NCI-H526 (cell line): ENCODE measurements at regions not wholly inside any gene's neighbourhood (a gene's known extent, or its start where the extent isn't known, plus 50 kb on each side); places are given as distances from the start of the nearest gene placed in this dataset.
"Not testable (repeated sequence)": the region's sequence is repeated elsewhere in the genome, so short reads cannot be mapped to it uniquely, and the experiment has no call there.

Experiments
- DNase-seq, 2 experiments: peaks; one replicate each; lab custom pipeline; 2025; lab: John Stamatoyannopoulos, UW

DNA sequence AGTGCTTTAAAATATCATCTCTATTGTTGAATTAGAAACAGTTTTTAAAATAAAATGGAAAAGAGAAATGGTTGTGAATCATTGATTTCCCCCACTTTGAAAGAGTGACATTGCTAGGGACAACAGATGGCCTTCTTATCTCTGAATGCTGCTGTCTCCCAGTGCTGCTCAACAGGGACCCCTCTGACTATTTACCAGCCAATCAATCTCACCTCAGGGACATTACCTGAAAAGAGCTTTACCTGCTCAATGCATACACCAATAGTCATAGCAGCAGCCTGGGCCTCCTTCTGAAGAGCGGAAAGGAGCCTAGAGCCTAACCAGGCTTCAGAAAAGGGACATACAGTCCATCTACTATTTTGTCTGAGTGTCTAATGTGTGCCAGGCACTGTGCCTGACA, 162.8 kb downstream of the CGGBP1 start:
- DNase-seq = no peak

DNA sequence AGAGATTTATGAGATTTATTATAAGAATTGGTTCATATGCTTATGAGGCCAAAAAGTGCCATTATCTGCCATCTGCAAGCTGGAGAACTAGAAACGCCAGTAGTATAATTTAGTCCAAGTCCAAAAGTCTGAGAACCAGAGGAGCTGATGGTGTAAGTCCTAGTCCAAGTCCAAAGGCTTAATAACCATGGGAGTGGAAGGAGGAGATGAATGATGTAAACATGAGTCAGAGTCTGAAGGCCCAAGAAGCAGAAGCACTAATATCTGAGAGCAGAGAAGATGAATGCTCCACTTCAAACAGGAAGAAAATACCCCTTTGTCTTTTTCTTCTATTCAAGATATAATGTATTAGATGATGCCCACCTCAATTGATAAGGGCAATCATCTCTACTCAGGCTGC, 185.7 kb downstream of the CGGBP1 start:
- no peak for DNase-seq

DNA sequence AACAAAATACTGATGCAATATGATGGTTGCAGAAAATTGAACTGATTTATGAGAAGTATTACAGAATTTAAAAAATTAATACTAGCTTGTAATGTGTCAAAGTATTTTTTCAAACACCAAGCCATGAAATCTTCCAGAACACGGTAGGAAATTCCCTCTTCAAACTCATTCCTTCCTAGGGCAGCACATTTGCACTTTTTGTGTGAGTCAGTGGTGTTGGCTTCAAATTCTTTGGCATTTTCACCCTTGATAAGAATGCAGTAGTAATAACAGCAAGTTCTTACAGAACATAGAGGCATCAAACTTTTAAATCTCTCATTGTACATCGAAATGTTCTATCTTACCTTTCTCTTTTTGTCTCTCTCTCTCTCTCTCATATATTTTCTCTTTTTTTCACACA, 191.8 kb downstream of the CGGBP1 start:
- DNase-seq = no peak

DNA sequence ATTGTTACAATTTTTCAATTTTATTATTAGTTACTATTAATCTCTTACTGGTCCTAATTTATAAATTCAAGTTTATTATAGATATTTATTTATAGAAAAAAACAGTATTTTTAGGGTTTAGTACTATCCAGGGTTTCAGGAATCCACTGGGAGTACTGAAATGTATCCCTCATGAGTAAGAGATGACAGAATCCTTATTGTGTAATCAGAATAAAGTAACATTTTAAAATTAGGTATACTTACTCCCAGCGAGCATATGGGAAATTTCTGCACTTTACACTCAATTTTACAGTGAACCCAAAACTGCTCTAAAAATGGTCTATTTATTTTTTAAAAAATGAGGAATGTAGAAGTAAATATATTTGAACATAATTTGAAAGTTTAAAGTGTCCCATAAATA, 202.7 kb downstream of the CGGBP1 start:
- DNase-seq = no peak

DNA sequence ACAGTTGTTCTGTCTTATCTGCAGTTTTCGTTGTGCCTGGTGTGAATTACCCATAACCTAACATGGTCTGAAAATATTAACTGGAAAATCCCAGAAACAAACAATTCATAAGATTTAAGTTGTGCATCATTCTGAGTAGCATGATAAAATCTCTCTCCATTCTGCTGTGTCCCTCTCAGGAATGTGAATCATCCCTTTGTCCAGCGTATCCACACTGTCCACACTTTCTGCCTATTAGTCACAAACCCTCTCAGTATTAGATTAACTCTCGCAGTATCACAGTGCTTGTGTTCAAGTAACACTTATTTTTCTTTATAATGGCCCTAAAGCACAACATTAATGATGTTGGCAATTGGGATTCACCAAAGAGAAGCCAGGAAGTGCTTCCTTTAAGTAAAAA, 203.2 kb downstream of the CGGBP1 start:
- no peak for DNase-seq

DNA sequence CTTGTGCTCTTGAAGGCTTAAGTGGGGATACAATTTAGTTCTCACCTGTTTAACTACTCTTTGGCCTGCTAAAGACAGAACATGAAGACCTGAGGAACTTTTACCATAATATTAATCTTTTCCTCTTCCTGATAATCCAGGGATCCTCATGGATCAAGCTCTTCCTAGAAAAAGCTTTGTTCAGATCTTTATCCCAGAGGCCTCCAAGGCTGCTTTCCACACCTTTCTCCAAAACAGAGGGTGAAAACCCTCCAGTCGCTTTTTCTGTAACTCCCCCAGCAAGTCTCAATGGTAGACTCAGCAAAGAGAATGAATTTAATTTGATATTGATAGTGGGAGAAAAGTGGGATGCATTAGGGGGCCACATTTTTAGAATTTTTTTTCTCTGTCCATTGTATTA, 203.6 kb downstream of the CGGBP1 start:
- DNase-seq = no peak

DNA sequence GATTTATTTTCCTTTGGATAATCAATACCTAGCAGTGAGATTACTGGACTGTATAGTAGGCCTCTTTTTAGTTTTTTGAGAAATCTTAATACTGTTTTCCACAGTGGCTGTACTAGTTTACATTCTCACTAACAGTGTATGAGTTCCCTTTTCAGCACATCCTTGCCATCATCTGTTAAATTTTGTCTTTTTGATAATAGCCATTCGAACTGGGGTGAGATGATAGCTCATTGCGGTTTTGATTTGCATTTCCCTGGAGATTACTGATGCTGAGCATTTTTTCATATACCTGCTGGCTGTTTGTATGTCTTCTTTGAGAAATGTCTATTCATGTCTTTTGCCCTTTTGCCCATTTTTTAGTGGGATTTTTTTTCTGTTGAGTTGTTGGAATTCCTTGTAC, 210.8 kb downstream of the CGGBP1 start:
- peak; percentile 10 to 52 for DNase-seq

DNA sequence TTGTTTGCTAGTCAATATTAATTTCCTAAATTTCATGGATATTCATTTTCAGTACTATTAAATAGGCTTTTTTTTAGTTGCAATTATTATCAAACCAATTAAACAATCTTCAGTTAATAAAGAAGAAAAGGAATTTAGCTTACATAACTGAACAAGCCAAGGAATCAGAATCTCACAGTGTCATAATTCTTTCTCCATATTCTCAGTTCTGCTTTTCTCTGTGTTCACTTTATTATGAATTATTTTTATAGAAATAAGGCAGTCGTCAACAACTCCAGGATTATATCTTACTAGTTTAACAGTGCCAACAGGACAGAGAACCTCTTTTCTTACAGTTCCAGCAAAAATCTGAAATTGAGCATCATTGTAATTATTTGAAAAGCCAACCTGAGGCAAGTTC, 221.7 kb downstream of the CGGBP1 start:
- no peak for DNase-seq

DNA sequence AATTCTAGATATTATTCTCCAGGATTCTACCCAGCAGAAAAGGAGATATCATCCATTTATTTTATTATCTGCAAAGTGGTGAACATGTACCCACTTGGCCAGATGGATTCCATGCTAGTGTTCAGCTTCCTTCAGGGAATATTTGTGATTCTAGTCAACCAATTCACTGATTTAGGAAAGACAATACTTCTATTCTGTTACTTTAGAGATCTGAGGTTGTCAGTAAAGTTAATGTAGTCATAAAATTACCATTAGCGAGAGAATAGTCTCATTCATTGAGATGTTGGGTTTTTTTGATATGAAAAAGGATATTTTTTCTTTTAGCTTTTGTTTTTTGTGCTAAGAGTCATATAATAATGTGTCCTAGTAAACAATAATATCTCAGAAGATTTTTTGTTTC, 222.8 kb downstream of the CGGBP1 start:
- DNase-seq = no peak

DNA sequence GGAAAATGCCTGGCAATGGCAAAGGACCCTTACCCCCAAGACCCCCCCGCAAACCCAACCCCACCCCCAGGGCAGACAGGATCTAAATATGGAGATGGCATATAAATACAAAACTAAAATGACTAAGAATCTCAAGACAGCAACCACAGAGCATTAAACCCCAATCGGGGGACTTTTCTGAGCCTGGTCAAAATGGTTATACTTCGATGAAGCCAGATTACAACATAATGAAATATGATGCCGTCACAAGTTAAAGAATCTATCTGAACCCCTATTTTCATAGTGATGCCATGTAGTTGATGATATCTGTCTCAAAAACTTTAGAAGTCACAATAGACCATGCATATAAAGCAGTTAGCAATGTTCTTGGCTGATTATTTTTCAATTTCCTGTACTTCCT, 223.6 kb downstream of the CGGBP1 start:
- DNase-seq = no peak

DNA sequence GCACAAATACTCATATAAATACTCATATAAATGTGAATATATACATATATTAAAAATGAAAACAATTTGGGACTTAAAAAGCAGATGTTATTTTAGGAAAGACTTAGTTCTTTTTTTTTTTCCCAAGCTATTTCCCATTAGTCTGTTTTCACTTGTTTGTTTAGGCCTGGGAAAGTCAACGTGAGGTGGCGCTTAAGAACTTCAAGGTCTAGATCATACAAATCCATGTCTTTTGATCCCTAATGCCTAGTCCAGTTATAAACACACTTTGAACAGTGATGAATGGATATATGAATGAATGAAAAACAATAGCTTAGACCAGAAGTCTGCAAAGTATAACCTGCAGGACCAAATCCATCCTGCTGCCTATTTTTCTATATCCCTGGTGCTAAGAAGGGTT, 224.5 kb downstream of the CGGBP1 start:
- DNase-seq = no peak

DNA sequence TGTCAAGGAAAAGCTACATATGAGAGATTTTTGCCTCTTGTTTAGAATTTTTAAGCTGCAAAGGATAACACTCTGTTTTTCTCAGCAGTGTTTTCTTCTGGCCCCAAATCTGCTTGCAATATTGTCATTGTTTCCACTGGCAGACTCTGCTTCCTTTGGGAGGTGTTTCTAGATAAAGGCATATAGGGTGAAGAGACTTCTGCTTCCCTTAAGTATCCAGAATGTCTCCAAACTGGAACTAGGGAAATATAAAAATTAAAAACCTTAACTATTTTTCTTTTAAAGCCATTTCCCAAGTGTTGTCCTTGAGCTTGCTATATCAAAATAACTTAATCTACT, 225.8 kb downstream of the CGGBP1 start:
- DNase-seq = no peak

DNA sequence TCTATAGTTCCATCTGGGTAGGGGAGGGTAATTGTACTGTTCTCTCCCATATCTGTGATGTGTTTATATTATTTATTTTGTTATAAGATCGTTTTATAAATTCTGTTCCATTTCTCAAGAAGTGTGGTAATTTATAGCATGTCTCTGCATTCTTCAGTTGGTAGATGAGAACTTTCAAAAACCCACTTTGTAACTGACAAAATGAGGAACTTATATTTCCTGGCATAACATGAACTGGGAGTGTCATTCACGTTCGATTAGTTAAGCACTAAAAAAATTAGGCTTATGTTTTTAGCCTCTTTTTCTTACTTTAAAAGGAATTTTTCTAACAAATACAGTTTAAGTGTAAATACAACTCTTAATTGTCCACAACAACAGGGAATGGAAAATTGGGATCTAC, 230.8 kb downstream of the CGGBP1 start:
- DNase-seq = no peak

DNA sequence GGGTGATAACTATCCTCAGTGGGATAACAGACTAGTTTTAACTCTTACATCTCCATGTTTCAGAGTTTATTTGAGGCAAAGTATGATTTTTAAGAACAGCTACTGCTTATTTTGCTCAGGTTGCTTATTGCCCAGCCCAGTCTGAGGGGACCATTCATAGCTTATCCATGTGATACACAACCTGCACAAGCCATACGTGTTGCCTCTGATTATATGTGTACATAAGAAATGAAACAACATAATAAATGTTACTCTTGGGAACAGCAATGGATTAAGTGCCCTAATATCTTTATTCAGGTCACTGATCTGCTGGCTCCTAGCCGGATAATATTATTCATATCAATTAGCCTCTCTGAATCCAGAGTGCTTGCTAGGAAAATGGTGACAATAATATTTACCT, 236.2 kb downstream of the CGGBP1 start:
- DNase-seq = no peak

DNA sequence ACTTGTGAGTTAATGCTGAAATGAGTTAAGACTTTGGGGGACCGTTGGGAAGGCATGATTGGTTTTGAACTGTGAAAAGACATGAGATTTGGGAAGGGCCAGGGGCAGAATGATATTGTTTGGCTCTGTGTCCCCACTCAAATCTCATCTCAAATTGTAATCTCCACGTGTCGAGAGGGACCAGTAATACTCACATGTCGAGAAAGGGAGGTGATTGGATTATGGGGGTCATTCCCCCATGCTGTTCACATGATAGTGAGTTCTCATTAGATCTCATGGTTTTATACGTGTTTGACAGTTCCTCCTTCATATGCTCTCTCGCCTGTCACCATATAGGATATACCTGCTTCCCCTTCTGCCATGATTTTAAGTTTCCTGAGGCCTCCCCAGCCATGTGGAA, 245.3 kb downstream of the CGGBP1 start:
- DNase-seq = not testable (repeated sequence)

DNA sequence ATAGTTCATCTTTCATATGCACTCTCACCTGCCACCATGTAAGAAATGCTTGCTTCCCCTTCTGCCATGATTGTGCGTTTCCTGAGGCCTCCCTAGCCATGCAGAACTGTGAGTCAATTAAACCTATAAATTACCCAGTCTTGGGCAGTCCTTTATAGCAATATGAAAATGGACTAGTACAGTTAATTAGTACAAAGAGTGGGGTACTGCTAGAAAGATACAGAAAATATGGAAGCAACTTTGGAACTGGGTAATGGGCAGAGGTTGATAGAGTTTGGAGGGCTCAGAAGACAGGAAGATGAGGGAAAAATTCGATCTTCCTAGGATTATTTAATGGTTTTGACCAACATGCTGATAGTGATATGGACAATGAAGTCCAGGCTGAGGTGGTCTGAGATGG, 246.9 kb downstream of the CGGBP1 start:
- DNase-seq = no peak

DNA sequence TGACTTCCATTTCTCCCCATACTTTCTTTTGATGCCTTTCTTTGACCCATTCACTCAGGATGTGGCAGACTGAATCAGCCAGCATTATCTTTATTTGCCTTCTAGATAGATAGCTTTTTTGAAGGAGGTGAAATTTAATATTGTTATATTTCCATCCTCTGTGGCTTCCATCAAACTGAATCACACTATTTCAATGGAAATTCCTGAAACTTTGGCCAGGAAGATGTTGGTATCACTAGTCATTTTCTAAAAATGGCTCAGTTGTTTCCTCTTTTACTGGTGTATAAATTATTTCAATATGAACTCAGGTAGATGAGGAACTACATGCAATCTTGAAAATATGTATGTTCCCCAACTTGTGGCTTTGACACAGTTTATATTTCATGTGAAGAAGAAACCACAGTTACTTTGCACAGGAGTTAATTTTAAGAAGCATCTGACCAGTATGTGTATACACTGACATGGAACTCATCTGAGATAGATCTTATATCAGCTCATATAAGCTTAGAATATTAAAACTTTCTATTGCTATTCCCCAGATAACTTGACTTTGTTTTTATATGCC, 248.3 kb downstream of the CGGBP1 start:
- DNase-seq = no peak

DNA sequence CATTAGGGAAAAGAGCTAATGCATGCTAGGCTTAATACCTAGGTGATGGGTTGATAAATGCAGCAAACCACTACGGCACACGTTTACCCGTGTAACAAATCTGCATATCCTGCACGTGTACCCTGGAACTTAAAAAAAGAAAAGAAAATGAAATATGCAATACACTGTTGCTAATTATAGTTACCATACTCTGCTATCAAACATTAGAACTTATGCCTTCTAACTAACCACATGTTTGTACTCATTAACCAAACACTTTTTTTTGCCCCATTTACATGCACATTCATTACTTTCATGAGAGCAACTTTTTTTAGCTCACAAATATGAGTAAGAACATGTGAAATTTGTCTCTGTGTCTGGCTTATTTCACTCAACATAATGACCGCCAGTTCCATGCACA, 253.1 kb downstream of the CGGBP1 start:
- no peak for DNase-seq

DNA sequence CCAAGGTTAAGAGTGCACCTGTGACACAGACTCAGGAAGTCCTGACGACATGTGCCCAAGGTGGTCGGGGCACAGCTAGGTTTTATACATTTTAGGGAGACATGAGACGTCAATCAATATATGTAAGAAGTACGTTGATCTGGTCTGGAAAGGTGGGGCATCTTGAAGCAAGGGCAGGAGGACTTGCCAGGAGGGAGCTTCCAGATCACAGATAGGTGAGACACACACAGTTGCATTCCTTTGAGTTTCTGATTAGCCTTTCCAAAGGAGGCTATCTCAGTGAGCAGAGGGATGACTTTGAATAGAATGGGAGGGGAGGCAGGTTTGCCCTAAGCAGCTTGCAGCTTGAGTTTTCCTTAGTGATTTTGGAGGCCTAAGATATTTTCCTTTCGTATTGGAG, 257.4 kb downstream of the CGGBP1 start:
- no peak for DNase-seq

DNA sequence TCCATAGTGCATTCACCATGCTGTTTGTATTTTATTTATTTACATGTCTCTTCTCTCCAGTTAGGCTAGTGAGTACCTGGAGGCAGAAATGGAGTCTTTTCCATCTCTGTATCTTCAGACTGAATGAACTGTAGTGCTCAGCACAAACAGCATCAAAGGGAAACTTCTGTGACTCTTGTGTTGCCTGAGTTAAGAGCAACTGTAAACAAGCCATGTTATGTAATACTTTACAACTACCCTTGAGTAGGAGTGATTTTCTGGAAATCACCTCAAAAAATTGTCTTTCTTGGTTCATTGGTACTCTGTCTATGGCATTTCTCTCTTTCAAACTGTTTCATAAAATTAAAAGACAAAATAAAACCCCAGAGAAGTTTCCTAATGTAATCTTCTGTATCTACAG, 258.3 kb downstream of the CGGBP1 start:
- no peak for DNase-seq

DNA sequence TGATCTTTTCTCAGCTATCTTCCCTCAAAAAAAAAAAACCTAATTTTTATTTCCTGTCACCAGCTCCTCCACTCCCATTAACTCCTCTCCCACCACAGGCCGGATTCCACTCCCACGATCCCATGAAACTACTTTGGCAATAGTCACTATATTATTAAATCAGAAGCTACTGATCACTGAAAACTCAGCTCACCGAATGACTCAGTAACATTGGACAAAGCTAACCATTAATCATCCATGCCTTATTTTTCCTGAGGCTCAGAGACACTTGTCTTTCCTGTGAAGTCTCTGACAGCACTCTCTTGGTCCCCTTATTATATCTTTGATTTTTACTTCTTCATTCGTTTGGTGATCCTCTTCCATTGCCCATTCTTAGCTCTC, 260.2 kb downstream of the CGGBP1 start:
- DNase-seq = no peak

DNA sequence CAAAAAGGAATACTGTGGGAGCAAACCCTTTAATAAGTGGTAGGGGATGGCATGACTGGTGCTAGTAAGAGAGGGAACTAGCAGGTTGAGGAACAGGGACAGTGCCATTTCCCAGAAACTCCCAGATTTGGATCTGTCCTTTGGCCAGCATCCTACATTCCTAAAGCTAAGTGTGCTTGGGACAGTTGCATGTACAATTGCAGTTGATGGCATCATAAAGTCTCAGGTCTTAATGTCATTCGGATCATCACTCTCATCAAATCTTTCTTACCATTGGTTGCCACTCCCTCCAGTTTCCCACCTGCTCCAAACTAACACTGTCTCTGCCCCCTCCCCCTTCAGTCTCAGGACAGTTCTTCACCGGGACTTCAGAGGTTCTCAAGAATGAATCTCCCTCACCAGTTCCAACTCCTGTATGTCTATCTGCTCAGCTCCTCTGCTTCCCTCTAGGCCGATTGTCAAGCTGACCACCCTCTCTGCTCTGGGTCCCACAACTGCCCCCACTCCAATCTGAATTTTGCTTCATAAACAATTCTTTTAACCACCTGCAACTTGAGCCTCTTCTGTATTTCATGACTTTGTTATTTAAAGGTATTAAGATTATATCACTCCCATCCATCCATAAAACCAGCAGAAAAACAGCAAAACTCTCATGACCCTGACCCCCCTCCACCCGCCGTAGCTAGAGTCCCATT, 260.8 kb downstream of the CGGBP1 start:
- DNase-seq = no peak

DNA sequence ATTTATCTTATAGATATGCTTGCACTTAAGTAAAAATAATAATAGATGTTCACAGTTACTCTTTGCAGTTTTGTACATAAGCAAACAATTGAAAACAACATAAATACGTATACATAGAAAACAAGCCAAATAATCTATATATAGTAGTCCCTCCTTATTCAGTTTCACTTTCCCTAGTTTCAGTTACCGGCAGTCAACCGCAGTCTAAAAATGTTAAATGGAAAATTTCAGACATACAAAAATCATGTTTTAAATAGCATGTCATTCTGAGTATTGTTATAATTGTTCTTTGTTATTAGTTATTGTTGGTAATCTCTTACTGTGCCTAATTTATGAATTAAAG, 262.0 kb downstream of the CGGBP1 start:
- DNase-seq = no peak

DNA sequence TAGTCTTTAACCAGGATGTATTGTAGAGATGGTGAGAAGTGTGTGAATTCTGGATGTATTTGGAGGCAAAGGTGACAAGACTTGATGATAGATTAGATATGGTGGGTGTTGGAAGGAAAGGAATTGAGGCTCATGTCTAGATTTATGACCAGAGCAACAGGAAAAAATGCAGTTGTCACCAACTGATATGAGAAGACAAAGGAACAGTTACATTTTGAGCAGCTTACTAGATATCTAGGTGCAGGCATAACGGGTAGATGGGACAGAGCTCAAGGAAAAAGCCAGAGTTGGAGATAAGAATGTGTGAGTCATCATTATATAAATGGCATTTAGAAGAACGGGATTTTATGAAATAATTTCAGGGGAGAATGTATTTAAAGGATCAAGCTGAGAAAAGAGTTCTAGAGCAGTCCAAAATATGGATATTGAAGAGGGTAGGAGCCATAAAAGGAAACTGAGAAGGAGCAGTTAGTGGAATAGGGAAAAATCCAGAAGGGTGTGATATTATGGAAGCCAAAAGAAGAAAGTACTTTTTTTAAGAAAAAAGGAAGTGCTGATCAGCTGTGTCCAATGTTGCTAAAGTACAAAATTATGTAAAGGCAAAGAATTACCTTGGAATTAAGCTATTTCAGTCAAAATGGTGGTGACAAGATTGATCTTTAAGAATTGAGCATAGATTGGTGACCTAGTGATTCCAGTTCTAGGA, 262.5 kb downstream of the CGGBP1 start:
- DNase-seq = no peak
